DMS53 (cell line): ENCODE measurements at regions not wholly inside any gene's neighbourhood (a gene's known extent, or its start where the extent isn't known, plus 50 kb on each side); places are given as distances from the start of the nearest gene placed in this dataset.
"Not testable (repeated sequence)": the region's sequence is repeated elsewhere in the genome, so short reads cannot be mapped to it uniquely, and the experiment has no call there.

Experiments
- DNase-seq: peaks from one replicate; lab custom pipeline; 2025; lab: John Stamatoyannopoulos, UW

DNA sequence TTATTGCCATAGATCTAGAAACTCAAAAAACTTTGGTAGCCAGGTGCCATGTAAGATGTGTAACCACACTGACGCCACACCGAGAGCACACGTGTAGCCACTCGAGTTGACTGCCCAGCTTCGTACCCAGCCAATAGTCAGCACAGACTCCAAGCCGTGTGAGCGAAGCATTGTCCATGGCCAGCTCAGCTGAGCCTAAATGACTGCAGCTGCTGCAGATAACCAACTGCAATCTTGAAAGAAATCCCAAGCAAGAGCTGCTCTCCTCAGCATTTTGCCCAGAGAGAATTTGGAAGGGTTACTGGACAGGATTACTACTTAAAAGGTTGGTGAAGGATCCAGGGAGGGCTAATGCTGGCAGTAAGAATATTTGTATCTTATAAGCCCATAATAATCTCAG, 193.0 kb upstream of the THRB start:
- DNase-seq, result no peak

DNA sequence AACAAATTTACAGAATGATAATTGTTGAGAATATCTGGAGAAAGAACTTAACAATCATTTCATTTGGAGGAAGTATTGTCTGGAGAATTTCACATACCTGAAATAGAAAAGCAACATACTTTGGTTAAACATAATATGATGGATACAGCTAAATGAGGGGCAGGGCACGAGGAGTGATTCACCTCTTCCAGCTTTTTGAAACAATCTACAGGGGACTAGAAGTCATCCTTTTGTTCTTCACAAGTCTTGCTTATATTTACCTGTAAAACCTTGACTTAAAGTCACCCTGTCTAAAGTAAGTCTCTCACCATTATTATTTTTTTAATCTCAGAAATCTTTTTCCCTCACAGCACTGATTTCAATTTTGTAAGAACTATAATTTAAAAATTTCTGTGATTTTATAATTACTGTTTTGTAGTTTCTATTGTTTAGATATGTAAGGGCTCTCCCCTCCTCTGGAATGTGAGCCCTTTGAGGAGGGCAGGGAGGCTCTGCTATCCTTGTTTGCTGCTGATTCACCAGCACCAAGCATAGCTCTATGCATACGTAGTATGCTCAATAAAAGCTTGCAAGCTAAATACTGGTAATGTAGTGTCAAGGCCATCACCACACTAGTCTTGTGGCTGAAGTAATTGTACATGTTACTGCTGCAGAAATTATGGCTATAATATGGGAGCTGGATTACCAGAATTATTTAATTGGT, 193.9 kb upstream of the THRB start:
- DNase-seq, result no peak

DNA sequence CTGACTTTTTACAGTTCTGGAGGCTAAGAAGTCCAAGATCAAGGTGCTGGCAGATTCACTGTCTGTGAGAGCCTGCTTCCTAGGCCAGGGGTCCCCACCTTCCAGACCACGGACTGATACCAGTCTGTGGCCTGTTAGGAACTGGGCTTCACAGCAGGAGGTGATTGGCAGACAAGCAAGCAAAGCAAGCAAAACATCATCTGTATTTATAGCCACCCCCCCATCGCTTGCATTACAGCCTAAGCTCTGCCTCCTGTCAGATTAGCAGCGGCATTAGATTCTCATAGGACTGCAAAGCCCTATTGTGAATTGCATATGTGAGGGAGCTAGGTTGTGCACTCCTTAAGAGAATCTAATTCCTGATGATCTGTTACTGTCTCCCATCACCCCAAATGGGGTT, 194.7 kb upstream of the THRB start:
- no peak for DNase-seq

DNA sequence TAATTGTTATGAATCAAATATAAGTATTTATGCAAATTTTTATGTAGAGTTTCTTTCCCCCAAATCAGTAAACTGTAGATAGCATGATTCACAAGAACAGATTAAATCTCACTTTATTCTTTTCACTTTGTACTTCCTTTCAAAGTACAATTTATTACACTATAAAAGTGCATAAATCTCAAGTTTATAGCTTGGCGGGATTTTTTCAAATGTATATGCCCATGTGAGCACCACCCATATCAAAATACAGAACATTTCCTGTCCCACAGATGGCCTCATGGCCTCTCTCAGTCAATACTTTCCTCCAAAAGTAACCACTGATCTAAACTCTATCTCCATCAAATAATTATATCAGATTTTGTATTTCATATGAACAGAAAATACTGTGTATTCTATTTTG, 196.1 kb upstream of the THRB start:
- DNase-seq, result no peak

DNA sequence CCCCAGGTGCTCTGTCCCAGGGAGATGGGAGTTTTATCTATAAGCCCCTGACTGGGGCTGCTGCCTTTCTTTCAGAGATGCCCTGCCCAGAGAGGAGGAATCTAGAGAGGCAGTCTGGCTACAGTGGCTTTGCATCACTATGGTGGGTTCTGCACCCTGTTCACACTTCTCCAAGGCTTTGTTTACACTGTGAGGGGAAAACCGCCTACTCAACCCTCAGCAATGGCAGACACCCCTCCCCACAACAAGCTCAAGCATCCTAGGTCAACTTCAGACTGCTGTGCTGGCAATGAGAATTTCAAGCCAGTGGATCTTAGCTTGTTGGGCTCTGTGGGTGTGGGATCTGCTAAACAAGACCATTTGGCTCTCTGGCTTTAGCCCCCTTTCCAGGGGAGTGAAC, 204.4 kb upstream of the THRB start:
- not testable (repeated sequence) for DNase-seq

DNA sequence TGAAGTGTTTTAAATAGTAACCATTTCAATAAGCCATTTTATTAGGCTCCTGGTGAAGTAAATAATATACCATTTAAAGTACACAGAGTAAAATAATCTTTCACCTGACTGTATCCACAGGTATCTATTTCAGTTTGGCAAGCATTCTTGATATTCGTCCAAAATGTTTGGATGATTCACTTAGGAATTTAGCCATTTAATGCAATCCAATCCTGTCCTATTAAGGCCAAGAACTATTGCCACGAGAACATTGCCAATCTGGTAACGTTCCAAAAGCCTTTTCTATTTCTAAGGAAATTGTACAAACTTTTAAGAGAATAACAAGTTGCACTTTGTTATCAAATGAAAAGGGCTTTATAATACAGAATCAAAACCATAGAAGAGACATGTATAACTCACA, 209.8 kb upstream of the THRB start:
- DNase-seq, result no peak

DNA sequence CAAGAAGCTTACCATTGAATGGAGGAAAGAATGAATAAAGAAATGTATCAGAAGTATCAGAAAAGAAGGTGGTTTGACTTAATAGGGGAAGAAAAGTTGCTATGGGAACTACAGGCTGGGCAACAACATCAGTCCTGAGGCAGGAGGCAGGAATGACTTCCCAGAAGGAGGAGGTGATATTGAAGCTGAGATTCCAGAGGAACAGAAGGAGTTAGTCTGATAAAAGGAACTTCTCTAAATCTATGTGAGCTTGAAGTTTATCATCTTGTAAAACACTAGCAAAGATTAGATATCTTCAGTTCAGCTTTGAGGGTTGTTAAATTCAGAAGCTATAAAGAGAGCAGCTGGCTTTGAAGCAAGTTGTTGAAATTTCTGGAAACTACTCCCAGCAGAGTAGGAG, 213.3 kb upstream of the THRB start:
- no peak for DNase-seq

DNA sequence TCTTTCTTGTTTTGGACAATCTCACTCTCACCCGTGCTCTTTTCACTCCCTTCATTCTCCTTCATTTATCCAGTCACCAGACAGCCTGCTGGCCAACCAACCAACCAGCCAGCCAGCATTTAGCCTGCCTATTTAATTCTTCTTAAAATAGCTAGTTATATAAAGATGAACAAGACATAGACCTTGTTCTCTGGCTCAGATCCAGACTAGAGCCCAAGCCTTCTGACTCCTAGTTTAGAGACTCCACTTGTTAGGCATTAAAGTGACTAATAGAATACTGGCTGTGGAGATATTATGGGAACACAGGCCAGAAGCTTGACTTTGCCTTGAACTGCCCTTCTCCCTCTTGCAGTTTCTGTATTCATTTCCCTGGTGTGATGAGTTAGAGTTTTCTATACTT, 215.3 kb upstream of the THRB start:
- DNase-seq, result no peak

DNA sequence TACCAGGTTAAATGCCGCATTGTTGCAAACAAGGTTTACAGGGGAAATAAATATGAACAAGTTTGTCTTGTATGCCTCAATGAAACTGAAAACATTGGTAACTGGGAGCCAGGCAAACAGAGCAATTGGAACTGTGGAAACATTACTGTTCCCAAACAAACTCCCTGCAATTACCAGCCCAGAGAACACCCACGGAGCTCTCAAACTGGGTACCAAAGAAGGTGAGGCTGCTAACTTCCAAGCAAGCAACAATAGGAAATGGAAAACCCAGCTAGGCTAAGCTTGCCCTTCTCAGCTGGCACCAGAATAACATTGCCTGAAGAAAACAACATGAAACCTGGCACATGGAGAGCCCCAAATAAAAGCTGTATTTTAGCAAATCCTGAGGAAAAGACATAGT, 218.9 kb upstream of the THRB start:
- no peak for DNase-seq

DNA sequence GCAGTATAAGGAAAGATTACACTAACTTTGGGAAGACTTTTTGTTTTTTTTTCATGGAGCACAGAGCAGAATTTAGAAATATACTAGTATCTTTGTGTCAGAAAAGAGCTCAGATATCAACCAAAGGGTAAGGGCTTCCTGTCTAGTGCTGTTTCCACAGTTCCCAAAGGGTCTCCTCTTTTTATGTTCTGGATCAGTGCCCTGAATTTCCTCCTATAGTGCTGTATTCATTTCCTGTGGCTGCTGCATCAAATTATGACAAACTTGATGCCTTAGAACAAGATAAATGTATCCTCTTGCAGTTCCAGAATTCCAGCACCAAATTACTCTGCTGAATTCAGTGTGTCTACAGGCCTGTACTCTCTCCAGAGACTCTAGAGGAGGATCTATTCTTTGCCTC, 219.8 kb upstream of the THRB start:
- no peak for DNase-seq

DNA sequence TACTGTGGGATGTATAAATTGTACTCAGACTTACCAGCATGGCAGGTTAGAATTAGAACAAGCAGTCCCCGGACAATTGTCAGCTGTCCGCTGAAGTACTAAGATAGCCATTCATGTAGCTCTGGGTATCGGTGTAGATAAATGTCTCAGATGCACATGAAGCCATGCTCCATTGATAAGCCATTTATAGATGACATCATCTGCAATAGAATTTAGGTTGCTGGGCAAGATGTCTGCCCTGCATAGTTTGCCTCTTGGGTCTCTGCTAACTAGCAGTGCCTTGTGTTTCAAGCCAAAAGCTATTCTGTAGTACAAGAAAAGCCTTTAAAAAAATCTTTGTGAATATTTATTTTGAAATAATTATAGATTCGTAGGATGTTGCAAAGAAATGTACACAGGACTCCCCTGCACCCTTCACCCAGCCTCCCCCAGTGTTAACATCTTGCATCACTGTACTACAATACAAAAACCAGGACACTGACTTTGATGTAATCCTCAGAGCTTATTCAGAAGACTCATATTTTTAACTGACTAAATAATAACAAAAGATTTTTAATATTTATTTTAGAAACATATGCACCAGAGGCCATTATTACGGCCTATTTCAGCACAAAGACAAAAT, 220.6 kb upstream of the THRB start:
- DNase-seq, result no peak

DNA sequence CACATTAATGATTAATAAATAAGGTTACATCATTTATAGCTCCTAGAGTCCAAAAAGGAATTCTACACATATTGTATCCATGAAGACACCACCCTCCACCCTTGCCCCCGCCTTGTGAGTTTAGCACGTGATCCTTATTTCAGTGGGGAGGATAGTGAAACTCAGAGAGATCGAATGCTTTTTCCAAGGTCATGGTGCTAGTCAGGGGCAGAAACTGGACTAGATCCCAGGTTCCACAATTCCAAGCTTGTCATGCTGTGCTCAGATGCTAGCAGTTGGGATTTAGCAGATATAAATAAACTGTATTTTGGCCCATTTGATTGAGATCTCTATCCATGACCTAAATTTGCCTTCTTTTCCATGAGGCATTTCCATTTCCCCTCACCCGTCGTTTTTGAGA, 227.4 kb upstream of the THRB start:
- DNase-seq, result no peak

DNA sequence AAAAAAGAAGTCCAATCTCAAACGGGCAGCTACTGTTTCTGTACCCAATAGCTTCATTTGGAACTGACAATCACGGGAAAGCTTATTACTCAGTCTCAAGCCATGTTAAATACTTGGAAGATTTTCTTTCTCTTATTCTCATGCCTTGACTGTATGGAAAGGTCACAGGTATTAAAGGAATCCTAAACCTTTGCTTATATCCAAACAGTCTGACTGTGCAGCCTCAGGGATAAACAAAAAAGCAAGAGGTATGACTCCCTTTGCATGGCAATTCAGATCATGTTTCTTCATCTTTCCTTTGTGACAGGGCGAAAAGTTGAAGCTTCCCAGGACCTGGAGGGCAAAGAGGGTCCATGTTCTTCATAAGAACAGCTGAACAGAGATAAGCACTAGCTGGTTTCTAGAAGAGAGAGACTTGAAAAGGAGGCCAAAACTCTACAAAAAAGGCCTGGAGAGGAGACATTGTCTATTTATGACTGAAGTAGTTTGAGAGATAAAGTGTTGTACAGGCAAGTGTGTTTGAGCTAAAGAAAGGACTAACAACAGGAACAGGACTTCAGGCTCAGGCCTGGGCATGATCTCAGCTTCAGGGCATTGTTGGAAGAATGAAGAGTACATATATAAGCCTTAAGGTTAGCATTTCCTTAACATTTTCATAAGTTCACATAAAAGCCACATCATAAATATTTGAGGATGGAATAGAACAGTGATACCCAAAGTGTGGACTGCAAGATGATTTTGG, 231.0 kb upstream of the THRB start:
- DNase-seq, result no peak

DNA sequence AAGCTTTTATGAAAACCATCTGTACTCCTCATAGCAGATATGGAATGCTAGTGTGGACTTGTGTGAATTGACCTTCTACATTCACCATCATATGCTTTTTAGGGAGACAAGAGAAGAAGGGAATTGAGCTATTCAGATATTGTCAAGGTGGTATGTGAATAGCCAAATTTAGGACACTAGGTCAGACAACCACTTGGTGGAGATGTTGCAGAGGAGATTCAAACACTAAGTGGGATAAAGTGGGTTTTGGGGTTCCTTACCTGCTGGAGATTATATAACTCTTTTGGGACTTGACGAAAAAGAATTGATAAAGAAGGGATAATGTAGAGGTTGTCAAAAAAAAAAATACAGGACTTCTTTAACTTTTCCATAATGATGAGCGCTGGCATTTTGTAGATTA, 231.8 kb upstream of the THRB start:
- DNase-seq, result no peak

DNA sequence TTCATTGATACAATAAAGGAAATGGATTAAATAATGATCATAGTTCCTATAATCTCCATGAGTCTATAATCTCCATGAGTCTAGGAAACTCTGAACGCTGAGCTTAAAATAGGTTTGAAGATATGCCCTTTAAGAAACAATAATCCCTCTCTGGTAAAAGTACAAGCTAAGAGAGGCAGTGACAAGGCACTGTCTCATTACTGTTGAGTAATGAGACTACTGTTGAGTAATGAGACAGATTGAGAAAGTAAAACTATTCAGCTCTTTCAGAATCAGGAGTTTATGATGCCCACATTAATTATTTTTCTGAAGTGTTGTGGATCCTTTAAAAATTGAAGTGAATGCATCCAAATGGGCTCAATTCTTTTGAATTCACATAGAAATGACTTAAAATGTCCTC, 235.5 kb upstream of the THRB start:
- no peak for DNase-seq

DNA sequence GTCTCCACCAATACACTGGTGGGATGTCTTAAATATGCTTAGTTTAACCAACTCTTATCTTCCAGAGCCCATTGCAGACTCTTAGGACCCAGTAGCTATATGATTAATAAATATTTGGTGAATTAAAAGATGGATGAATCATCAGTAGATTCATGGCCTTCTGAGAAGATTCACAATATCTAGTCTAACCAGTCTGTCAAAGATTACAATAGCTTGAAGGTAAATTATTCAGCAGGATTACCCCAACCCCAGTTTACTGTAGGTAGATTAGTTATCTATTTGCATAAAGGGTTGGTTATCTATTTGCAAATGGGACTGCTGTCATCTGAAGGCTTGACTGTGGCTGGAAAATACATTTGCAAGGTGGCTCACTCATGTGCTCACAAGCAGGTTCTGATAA, 239.4 kb upstream of the THRB start:
- no peak for DNase-seq

DNA sequence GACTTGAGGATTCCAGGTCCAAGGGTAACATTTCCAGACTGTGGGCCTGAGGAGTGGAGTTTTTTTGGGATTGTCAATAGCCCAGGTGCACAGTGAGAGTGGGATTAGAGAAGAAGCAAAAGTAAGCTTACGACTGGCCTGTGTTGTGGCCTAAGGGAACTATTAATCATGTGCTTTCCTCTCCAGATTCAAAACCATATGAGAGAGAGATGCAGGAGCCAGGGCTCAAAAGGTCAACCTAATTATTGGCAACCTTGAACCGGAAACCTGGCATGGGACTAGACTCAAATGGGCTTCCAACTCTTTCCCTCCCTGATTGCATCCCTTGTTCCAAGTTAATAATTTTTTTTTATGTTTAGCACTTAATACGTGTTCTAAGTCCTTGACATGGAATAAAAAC, 242.1 kb upstream of the THRB start:
- no peak for DNase-seq

DNA sequence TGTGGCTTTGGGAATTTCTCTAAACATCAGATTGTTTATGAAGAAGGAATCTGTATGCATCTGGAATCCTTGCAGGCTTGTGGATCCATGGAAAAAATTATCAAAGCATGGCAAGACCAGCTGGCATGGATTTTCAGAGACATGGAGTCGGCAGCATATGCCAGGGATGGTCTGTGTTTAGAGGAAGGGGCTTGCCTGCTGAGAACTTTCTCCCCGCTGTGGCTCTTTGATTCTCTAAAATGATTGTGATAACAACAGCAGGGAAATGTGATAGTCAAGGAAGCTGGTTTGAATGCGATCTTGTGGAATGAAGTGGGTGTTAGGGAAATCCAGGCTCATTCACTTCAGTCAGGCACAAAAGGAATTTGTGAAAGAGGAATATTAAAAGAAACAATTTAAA, 245.7 kb upstream of the THRB start:
- no peak for DNase-seq

DNA sequence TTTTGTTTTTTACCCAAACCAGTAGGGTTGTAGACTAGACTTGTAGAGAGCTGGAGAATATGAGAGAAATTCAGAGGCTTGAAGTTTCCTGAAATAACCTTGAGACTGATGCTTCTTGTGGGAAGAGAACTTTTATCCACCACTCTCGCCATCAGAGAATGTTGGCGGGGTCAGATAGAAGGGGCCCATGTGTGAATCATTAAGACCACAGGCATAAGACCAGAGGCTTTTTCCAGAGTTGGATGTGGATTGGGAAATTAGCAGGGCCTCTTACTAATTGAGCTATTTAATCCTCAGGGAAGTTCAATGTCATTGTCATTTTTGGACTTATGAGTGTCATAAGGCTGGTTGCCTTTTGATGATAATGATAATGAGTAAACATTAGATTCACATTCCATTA, 246.9 kb upstream of the THRB start:
- no peak for DNase-seq

DNA sequence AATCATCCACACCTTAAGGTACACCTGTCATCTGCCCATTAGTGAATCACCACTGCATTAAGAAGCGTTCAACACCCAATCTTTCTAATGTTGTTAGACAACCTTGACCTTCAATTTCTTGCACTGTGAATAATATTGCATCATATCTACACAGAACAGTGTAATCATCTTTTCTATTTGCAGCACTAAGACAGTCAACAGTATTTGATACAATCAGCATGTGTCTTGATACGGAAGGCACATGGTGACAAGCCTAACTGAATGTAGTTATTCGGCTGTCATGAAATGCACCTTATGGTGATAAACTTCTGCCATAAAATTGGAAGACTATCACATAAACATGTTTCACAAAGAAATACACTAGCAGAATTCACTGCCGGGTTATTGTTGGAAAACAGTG, 253.9 kb upstream of the THRB start:
- DNase-seq, result no peak

DNA sequence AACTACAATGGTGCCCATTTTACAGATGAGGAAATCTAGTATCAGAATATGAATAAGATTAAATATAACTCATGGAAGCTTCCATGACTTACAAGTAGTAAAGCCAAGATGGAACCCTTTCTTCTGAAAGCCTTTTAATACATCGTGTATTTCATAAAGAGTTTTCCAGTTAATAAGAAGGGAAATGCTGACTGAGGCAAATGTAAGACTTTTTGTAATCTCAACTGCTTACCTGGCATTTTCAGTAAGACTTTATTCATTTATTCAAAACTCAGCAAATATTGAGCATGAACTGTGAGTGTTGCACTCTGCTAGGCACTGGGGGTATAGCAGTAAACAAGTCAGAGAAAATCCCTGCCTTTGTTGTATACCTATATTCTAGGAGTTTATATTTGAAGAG, 256.4 kb upstream of the THRB start:
- DNase-seq, result no peak

DNA sequence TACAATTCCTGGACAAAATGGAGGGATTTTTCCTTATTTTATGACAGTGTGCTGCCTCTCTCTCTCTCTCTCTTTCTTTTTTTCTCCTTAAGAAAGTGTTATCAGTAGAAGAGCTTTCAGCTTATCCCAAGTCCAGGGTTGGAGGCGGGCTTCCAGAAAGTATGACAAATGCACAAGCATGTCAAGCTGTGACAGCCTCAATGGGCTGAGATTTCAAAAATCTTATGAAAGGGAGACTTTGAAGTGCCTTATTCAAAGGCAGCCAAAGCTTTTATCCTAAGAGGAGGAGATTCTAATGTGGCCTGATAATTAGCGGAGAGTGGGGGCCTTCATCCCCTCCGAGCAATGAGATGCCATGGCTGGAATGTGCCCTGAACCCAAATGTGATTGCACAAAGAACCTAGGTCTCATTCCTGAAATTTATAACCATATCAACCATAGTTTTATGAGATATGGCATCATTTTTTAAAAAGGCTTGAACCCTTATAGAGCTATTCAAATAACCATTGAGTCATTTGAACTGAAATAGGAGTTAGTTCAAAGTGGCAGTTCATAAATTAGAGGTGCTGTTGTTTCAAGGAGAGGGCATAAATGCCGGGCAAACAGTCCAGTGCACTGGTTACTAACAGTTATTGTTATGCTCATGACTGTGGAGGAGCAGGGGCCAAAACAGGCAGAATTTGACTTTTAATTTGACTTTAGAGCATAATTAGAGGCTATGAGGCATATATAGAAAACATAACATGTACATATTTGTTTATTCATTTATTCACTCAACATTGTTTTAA, 261.6 kb upstream of the THRB start:
- no peak for DNase-seq

DNA sequence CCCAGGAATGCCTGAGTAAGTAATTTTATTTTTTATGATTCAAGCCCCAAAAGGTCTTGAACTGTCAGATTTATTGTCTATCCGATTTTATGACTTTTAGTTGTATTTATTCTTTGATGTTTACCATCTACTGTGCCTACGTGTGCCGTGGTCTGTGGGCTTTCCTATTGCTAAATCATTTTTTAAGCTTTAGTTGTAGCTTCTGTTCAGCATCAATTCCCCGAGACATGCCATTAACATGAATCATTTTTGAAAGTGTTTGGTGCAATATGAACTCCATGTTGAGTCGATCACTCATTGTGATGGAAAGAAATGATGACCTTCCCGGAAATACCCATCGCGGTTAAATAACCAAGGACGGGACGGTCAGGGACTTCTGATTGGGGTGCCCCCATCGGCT, 268.7 kb upstream of the THRB start:
- no peak for DNase-seq
